ENCODE measurements at regions not wholly inside any gene's neighbourhood (a gene's known extent, or its start where the extent isn't known, plus 50 kb on each side); places are given as distances from the start of the nearest gene placed in this dataset.

DNA sequence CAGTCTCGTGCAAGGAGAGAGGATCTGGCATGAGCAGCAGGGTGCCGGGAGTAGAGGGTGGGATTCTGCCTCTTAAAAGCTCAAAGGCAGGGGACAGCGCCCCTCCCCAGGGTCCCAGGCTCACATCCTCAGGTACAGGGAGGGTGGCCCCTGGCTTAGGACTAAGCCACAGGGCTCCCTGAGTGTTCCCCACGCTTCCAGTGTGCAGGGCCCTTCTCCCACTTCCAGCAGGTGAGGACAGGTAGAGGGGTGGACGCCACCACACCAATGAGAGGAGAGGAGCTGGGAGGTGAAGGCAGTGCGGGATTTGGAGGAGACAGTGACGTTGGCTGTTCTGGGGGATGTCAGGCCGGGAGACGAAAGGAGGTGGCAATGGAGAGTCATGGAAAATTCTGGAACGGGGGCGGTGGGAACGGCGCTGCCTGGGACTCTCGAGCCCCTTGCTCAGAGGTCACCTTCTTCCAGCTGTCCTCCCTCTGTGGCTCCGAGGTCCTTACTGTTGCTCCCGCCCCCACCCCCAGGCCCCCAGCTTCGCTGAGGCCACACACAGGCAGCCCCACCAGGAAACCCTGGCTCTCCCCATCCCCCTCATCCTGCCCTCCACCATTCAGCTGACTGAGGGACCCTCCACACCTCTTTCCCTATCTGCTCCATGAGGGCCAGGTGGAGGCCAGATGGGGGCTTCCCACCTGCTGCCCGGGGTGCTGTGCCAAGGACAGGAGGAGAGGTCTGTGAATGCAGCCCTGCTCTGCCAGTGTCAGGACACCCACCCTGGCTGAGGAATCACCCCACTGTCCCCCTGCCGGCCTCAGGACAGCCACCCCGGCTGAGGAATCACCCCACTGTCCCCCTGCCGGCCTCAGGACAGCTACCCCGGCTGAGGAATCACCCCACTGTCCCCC lies 57.7 kb upstream of the ACSF3 start:
- H3K4me3 ChIP-seq (ENCODE audit: low read depth, low read length) = no peak overlapping the region
- DNase-seq (ENCODE audit: low read depth) = no peak
- no peak for TF ChIP-seq CTCF (IDR thresholded peaks at IDR 0.05; ENCODE audit: low read depth, low read length, missing control alignments)
- in situ Hi-C loops (cut with HindIII; ENCODE audit: low sequenced_read_pairs) = no loop called here

GRCh38 chr16:89036776-89037175 lies 56.9 kb upstream of the ACSF3 start:
- no peak overlapping the region for H3K4me3 ChIP-seq (ENCODE audit: low read depth, low read length)
- in situ Hi-C loops (cut with HindIII; ENCODE audit: low sequenced_read_pairs) = no loop called here
- DNase-seq (ENCODE audit: low read depth) = no peak
- TF ChIP-seq CTCF (IDR thresholded peaks at IDR 0.05; ENCODE audit: low read depth, low read length, missing control alignments) = no peak

DNA sequence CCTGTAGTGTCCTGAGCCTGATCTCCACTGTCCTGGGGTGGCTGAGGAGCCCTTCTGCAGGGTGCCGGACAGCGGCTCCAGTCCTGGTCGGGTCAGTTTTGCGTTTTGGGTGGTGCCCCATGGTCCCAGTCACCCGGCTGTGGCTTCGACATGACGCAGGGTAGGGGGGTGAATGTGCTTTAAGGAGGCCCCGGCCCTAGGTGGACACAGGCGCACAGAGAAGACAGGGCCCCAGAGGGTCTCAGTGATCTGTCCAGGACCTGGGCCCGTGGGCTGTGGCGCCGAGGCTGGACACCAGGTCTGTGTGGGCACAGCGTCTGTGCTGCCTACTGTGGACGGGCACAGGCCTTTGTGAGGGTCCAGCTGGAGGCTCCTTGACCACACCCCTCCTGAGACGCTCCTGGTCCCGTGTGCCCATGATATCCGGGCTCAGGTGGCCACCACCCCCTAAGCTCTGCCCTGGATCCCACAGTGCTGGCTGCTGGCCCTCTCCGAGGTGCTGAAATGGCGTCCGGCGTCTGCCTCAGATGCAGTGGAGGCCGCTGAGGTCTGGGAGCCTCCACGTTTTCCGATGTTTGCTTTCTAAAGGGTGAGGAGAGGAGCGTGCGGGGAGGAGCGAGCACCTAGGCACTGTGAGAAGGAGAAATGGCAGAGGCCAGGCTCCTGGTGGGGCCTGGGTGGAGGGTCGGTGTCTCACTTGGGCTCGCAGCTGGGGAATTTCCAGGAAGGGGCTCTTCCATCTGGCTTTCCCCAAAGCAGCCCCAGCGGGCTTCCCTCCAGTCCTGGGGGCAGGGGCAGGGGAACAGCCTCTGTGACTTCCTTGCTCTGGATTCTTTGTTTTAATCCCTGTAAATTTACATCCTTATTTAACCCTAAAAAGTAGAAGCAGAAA lies 56.1 kb upstream of the ACSF3 start:
- in situ Hi-C loops (cut with HindIII; ENCODE audit: low sequenced_read_pairs) = no loop called here
- H3K4me3 ChIP-seq (ENCODE audit: low read depth, low read length) = no peak overlapping the region
- no peak for TF ChIP-seq CTCF (IDR thresholded peaks at IDR 0.05; ENCODE audit: low read depth, low read length, missing control alignments)
- DNase-seq (ENCODE audit: low read depth) = peak; percentile 6

GRCh38 chr16:89038221-89038721 lies 55.4 kb upstream of the ACSF3 start:
- DNase-seq (ENCODE audit: low read depth) = no peak
- in situ Hi-C loops (cut with HindIII; ENCODE audit: low sequenced_read_pairs) = no loop called here
- no peak overlapping the region for H3K4me3 ChIP-seq (ENCODE audit: low read depth, low read length)
- no peak for TF ChIP-seq CTCF (IDR thresholded peaks at IDR 0.05; ENCODE audit: low read depth, low read length, missing control alignments)

GRCh38 chr16:89038811-89039735 lies 54.6 kb upstream of the ACSF3 start:
- no peak overlapping the region for H3K4me3 ChIP-seq (ENCODE audit: low read depth, low read length)
- no peak for DNase-seq (ENCODE audit: low read depth)
- TF ChIP-seq CTCF (IDR thresholded peaks at IDR 0.05; ENCODE audit: low read depth, low read length, missing control alignments) = no peak
- in situ Hi-C loops (cut with HindIII; ENCODE audit: low sequenced_read_pairs) = no loop called here

Measured in astrocyte of the cerebellum (primary cell).